ENCODE measurements at regions not wholly inside any gene's neighbourhood (a gene's known extent, or its start where the extent isn't known, plus 50 kb on each side); places are given as distances from the start of the nearest gene placed in this dataset.

- no peak for FAIRE-seq
- SMC1A ChIA-PET (ENCODE audit: uncharacterized antibody, unreplicated experiment) = no interaction called here
- WGBS (ENCODE audit: insufficient coverage, insufficient replicate concordance, low lambda C conversion rate, missing lambda C conversion rate) = 0% methylated on average over 3 of the region's 3 CpGs
- Histone ChIP-seq H3K9me3 (replicated peaks; ENCODE audit: control insufficient read depth, insufficient read depth, low read length) (no peaks in the 10 kb centered on the region), H2AFZ (ENCODE audit: control insufficient read depth, low read depth, low read length) (no peak overlapping the region), H3K27me3 (replicated peaks in 1 of 2; ENCODE audit: control insufficient read depth in 2 of 2, insufficient read depth in 2 of 2, low read length in 1 of 2) (no peaks in the 10 kb centered on the region), H3K4me1 (ENCODE audit: control insufficient read depth, insufficient read depth, low read length) (no peaks in the 10 kb centered on the region), H3K4me3 (no peak overlapping the region), H3K27ac (ENCODE audit: control insufficient read depth, insufficient read depth) (no peak overlapping the region), H3K4me2 (ENCODE audit: control insufficient read depth, insufficient read depth) (no peak overlapping the region), H3K9ac (ENCODE audit: control insufficient read depth, insufficient read depth, low read length) (no peak overlapping the region), H3K36me3 (ENCODE audit: control insufficient read depth in 2 of 2, insufficient read depth in 2 of 2, low read length in 1 of 2) (no peaks in the 10 kb centered on the region), H3K79me2 (ENCODE audit: control insufficient read depth, insufficient read depth, low read length) (no peaks in the 10 kb centered on the region), H4K20me1 (ENCODE audit: control insufficient read depth, insufficient read depth) (no peaks in the 10 kb centered on the region)
- intact Hi-C loops (cut with micrococcal nuclease; ENCODE audit: unreplicated experiment) = no loop called here
- RAD21 ChIA-PET (ENCODE audit: unreplicated experiment) = no interaction called here
- no TSS peak for BruUV-seq (replicated peaks)
- POLR2A ChIA-PET = no interaction called here
- TF ChIP-seq PRDM15 (CRISPR knock-in tag; IDR thresholded peaks at IDR 0.05) = no peak
- TF ChIP-seq RBBP5 (conservative IDR thresholded peaks at IDR 0.05) = no peak
- no peak for TF ChIP-seq SMC3 (IDR thresholded peaks at IDR 0.05; ENCODE audit: borderline replicate concordance, low read length)
- TF ChIP-seq, protein P1, sequence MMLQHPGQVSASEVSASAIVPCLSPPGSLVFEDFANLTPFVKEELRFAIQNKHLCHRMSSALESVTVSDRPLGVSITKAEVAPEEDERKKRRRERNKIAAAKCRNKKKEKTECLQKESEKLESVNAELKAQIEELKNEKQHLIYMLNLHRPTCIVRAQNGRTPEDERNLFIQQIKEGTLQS (IDR thresholded peaks at IDR 0.05; ENCODE audit: borderline replicate concordance, extremely low read depth, low read depth, low read length) = no peak
- TF ChIP-seq FOXK2 (IDR thresholded peaks at IDR 0.05) = no peak
- TF ChIP-seq EED (IDR thresholded peaks at IDR 0.05; ENCODE audit: low read depth) = no peak
- TF ChIP-seq NR2C2 (IDR thresholded peaks at IDR 0.05; ENCODE audit: borderline replicate concordance, control insufficient read depth, insufficient read length, low read depth) = no peak
- TF ChIP-seq MTA2 (IDR thresholded peaks at IDR 0.05; ENCODE audit: low read depth) = no peak
- no peak for TF ChIP-seq YY1 (IDR thresholded peaks at IDR 0.05; ENCODE audit: low read depth, low read length)
- TF ChIP-seq, protein P2, sequence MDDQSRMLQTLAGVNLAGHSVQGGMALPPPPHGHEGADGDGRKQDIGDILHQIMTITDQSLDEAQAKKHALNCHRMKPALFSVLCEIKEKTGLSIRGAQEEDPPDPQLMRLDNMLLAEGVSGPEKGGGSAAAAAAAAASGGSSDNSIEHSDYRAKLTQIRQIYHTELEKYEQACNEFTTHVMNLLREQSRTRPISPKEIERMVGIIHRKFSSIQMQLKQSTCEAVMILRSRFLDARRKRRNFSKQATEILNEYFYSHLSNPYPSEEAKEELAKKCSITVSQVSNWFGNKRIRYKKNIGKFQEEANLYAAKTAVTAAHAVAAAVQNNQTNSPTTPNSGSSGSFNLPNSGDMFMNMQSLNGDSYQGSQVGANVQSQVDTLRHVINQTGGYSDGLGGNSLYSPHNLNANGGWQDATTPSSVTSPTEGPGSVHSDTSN (IDR thresholded peaks at IDR 0.05; ENCODE audit: insufficient replicate concordance, low read depth, low read length) = no peak
- TF ChIP-seq WRNIP1 (IDR thresholded peaks at IDR 0.05; ENCODE audit: borderline replicate concordance, low read depth, low read length) = no peak
- TF ChIP-seq PKNOX1 (IDR thresholded peaks at IDR 0.05) = no peak
- no peak for TF ChIP-seq PAX5 (IDR thresholded peaks at IDR 0.05; ENCODE audit: borderline replicate concordance, low read depth, low read length)
- no peak for TF ChIP-seq USF2 (IDR thresholded peaks at IDR 0.05; ENCODE audit: borderline replicate concordance, low read depth, low read length)
- no peak for TF ChIP-seq TCF7 (IDR thresholded peaks at IDR 0.05; ENCODE audit: borderline replicate concordance)
- TF ChIP-seq ZNF24 (IDR thresholded peaks at IDR 0.05) = no peak
- TF ChIP-seq, protein P3, sequence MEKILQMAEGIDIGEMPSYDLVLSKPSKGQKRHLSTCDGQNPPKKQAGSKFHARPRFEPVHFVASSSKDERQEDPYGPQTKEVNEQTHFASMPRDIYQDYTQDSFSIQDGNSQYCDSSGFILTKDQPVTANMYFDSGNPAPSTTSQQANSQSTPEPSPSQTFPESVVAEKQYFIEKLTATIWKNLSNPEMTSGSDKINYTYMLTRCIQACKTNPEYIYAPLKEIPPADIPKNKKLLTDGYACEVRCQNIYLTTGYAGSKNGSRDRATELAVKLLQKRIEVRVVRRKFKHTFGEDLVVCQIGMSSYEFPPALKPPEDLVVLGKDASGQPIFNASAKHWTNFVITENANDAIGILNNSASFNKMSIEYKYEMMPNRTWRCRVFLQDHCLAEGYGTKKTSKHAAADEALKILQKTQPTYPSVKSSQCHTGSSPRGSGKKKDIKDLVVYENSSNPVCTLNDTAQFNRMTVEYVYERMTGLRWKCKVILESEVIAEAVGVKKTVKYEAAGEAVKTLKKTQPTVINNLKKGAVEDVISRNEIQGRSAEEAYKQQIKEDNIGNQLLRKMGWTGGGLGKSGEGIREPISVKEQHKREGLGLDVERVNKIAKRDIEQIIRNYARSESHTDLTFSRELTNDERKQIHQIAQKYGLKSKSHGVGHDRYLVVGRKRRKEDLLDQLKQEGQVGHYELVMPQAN (conservative IDR thresholded peaks at IDR 0.05) = no peak
- no peak for TF ChIP-seq LARP7 (IDR thresholded peaks at IDR 0.05)
- ATAC-seq = no peak
- in situ Hi-C loops (cut with MboI) = no loop called here
- CTCF ChIA-PET = no interaction called here
- DNase-seq (ENCODE audit: low read depth, low spot score) = no peak
Measured at GRCh38 chr4:79492148-79492547, 84.1 kb upstream of the GK2 start.
